ENCODE measurements at regions not wholly inside any gene's neighbourhood (a gene's known extent, or its start where the extent isn't known, plus 50 kb on each side); places are given as distances from the start of the nearest gene placed in this dataset.
"Not testable (repeated sequence)": the region's sequence is repeated elsewhere in the genome, so short reads cannot be mapped to it uniquely, and the experiment has no call there.

- DNase-seq (ENCODE audit: low spot score) = no peak
These were observed 101.1 kb upstream of the LRFN2 start for GRCh38 chr6:40688214-40688761.

DNA sequence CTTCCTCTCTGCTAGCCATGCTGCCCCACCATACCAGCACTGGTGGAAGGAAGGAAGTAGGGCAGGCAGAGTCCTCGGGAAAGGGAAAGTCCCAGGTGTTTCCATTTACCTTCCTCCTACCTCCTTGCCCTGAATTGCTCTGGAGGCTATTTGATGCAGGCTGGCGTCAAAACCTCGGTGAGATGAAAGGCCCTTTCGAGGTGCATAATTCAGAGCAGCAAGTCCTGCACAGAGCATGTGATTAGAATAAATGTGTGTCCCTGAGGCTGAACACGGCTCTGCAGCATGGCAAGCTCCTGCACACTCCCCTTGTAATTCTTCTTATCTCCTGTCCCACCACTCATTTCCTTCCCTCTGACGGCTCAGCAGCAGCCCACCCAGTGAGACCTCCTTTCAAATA is 98.7 kb upstream of the LRFN2 start:
- no peak for DNase-seq (ENCODE audit: low spot score)

DNA sequence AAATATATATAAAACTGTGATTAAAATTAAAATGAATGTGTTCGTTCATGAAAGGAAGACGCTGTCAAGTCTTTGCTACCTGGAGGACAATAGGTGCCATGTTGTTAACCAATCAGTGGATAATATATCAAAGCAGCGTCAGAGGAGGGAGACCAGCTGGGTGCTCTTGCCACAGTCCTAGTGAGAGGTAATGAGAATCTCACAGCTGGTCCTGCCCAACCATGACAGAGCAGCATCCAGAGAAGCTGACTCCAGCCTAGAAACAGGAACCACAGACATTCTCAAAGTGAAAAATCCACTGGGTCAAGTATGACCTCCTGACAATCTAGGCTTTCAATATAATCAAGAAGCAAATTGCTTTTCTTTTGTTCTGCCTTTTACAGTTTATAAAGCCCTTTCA is 94.5 kb upstream of the LRFN2 start:
- DNase-seq (ENCODE audit: low spot score) = no peak

GRCh38 chr6:40678941-40679340 is 91.8 kb upstream of the LRFN2 start:
- DNase-seq (ENCODE audit: low spot score) = no peak

DNA sequence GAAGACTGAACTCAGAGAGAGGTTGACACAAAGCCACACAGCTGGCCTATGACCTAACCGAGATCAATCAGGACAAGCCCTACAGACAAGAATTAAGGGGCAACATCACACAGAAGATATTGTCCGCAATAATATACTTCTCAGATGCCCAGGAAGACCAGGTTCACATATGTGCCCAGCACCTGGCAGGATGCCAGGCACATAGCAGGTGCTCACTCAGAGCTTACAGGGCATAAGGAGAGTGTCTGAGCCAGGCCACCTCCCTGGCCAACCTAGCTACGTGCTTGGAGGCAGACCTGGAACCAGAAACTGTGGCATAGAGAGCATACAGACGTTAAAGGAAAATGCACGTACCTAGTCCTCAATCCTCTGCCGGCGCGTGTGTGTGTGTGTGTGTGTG is 87.0 kb upstream of the LRFN2 start:
- no peak for DNase-seq (ENCODE audit: low spot score)

DNA sequence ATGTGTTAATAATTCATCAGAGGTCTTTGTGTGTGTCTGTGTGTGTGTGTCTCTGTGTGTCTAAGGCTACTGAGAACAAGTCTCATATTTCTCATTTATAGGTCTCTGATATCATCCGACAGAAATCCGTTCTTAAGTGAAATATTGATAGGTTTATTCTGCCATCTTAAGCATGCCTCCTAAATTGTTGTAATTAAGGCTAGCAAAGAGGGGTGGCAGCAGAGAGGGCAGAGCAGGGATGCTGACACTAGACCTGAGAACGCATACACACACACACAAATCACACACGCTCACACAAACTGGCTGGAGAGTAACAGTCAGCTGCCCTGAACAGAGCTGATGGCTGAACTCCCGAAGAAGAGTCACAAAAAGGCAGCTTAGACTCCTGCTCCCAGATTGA is 84.9 kb upstream of the LRFN2 start:
- no peak for DNase-seq (ENCODE audit: low spot score)

GRCh38 chr6:40671694-40672050 is 84.5 kb upstream of the LRFN2 start:
- DNase-seq (ENCODE audit: low spot score) = no peak

DNA sequence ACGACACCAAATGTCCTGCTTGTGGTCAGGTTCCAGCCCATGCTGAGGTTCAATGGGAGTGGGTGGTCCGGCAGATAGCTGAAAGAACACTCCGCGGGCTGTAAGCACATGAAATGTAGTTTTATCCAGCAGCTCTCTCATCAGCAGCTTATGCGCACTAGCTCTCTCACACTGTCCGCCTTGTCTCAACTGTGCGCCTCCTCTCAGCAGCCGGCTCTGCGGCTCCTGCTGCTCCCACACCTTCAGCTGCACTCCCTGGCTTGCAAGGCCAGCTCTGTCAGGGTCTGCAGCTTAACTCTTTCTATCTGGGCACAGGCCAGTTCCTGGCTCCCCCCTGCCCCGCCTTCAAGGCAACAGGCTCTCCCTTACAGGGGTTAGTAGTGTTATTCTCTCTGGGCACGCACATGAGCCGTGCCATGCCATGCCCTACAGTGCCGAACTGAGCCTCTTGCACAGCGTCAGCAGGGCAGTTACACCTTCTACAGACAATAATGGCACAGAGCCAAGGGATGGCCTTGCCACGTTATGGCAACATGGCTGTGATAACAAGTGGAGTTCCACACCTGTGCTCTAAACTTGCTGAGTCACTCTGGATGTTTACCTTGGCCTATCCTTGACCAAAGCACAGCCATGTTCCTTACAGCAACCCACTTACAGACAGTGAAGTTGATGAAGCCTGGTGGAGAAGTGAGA is 84.0 kb upstream of the LRFN2 start:
- no peak for DNase-seq (ENCODE audit: low spot score)

- no peak for DNase-seq (ENCODE audit: low spot score)
These were observed 82.2 kb upstream of the LRFN2 start for GRCh38 chr6:40669343-40669742.

DNA sequence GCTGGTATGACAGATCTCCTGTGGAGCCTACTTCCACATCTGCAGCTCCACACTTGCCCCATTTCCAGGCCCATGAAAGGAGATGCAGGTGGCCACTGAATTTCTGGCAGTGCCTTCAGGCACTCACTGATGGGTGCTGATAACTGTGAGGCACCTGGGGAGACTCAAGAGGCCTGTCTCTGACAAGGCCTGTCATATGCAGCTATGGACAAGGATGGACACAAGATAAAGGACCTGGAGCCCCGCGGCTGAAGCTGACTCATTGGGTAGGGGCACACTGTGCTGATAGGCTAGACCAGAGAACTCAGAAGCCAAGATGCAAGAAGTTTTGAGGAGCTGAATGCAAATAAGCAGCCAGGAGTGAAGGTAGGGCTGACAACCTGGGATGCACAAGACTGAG is 81.0 kb upstream of the LRFN2 start:
- no peak for DNase-seq (ENCODE audit: low spot score)

- DNase-seq (ENCODE audit: low spot score) = no peak
These were observed 79.4 kb upstream of the LRFN2 start for GRCh38 chr6:40666530-40666929.

GRCh38 chr6:40661726-40662125 is 74.6 kb upstream of the LRFN2 start:
- no peak for DNase-seq (ENCODE audit: low spot score)

DNA sequence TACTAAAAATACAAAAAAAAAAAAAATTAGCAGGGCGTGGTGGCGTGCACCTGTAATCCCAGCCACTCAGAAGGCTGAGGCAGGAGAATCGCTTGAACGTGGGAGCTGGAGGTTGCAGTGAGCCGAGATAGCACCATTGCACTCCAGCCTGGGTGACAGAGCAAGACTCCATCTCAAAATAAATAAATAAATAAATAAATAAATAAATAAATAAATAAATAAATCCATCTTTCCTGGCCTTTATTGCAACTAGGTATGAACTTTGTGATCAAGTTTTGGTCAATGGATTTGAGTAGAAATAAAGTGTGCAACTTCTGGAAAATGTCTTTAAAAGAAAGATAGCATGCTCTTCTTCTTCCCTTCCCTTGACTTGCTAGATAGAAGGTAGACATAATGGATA is 69.6 kb upstream of the LRFN2 start:
- not testable (repeated sequence) for DNase-seq (ENCODE audit: low spot score)

DNA sequence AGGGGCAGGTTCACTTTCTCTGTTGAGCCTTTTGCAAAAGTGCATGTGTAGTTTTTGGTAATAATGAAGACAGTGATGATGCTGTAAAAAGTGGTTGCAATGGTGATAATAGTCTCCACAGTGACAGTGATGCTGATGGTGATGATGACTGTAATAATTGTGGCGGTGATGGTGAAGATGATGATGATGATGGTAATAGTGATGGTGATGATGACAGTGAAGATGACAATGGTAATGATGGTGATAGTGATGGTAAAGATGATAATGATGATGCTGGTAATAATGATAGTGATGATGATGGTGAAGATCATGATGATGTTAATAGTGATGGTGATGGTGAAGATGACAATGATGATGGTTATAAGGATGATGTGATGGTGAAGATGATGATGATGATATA is 67.7 kb upstream of the LRFN2 start:
- no peak for DNase-seq (ENCODE audit: low spot score)

GRCh38 chr6:40645043-40645442 is 57.9 kb upstream of the LRFN2 start:
- DNase-seq (ENCODE audit: low spot score) = no peak

GRCh38 chr6:40642837-40643236 is 55.7 kb upstream of the LRFN2 start:
- DNase-seq (ENCODE audit: low spot score) = no peak

- DNase-seq (ENCODE audit: low spot score) = no peak
These were observed 55.0 kb upstream of the LRFN2 start for GRCh38 chr6:40642190-40642589.

GRCh38 chr6:40640599-40641227 is 53.5 kb upstream of the LRFN2 start:
- no peak for DNase-seq (ENCODE audit: low spot score)

Data from ecto neural progenitor cell (in vitro differentiated cells).